ENCODE measurements at regions not wholly inside any gene's neighbourhood (a gene's known extent, or its start where the extent isn't known, plus 50 kb on each side); places are given as distances from the start of the nearest gene placed in this dataset.

DNA sequence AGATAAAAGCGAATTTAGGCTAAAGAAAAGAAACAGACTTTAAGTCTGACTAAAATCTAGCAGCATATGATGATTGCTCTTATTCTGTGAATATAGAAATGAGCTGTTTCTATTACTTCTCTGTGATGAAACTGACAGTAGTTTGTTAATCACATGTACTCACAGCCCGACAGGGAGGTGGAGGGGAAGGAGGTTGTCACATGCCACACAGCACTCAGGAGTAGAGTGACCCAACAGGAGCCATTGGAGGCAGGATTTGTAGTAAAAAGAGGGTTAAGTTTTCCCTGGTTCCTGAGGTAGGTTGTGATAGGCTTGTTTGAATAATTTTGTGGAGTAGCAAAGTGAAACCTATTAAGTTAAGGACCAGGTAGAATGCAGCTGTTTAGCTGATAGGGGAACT is 495.9 kb downstream of the CENPC start:
- Histone ChIP-seq H3K79me2 (ENCODE audit: control insufficient read depth, insufficient read depth, low read length) (no peaks in the 10 kb centered on the region), H3K4me2 (ENCODE audit: extremely low read depth, insufficient read depth, low read length) (no peak overlapping the region), H3K27ac (ENCODE audit: insufficient read depth, low read length) (no peak overlapping the region), H3K9ac (ENCODE audit: insufficient read depth, low read length) (no peak overlapping the region), H3K27me3 (ENCODE audit: control insufficient read depth, insufficient read depth, low read length) (no peaks in the 10 kb centered on the region), H4K20me1 (ENCODE audit: control insufficient read depth, extremely low read depth, insufficient read depth, low read length) (no peaks in the 10 kb centered on the region), H3K36me3 (ENCODE audit: control insufficient read depth, insufficient read depth, low read length) (no peaks in the 10 kb centered on the region), H2AFZ (ENCODE audit: low read length) (no peak overlapping the region), H3K4me3 (replicated peaks in 1 of 4; ENCODE audit: control extremely low read depth in 1 of 4, insufficient read depth in 1 of 4, low read depth in 3 of 4, low read length in 4 of 4) (no peak overlapping the region), H3K4me1 (ENCODE audit: control insufficient read depth, extremely low read depth, insufficient read depth, low read length) (no peaks in the 10 kb centered on the region), H3K9me3 (ENCODE audit: control insufficient read depth, insufficient read depth, low read depth, low read length) (no peaks in the 10 kb centered on the region)
- DNase-seq (ENCODE audit: low read depth in 2 of 2) = no peak
- TF ChIP-seq EZH2 (IDR thresholded peaks at IDR 0.05; ENCODE audit: low read length, missing control alignments) = no peak
- TF ChIP-seq CTCF (conservative IDR thresholded peaks at IDR 0.05 in 1 of 2, IDR thresholded peaks at IDR 0.05 in 1 of 2; ENCODE audit: low read depth in 1 of 2, low read length in 2 of 2) = no peak

GRCh38 chr4:67048530-67048929 is 496.8 kb downstream of the CENPC start:
- TF ChIP-seq EZH2 (IDR thresholded peaks at IDR 0.05; ENCODE audit: low read length, missing control alignments) = no peak
- no peak for TF ChIP-seq CTCF (conservative IDR thresholded peaks at IDR 0.05 in 1 of 2, IDR thresholded peaks at IDR 0.05 in 1 of 2; ENCODE audit: low read depth in 1 of 2, low read length in 2 of 2)
- H3K9me3 ChIP-seq (ENCODE audit: control insufficient read depth, insufficient read depth, low read depth, low read length) = no peaks in the 10 kb centered on the region
- no peaks in the 10 kb centered on the region for H3K79me2 ChIP-seq (ENCODE audit: control insufficient read depth, insufficient read depth, low read length)
- no peak overlapping the region for H3K27ac ChIP-seq (ENCODE audit: insufficient read depth, low read length)
- H3K27me3 ChIP-seq (ENCODE audit: control insufficient read depth, insufficient read depth, low read length) = no peaks in the 10 kb centered on the region
- H2AFZ ChIP-seq (ENCODE audit: low read length) = no peak overlapping the region
- H3K4me3 ChIP-seq (replicated peaks in 1 of 4; ENCODE audit: control extremely low read depth in 1 of 4, insufficient read depth in 1 of 4, low read depth in 3 of 4, low read length in 4 of 4) = no peak overlapping the region
- no peaks in the 10 kb centered on the region for H4K20me1 ChIP-seq (ENCODE audit: control insufficient read depth, extremely low read depth, insufficient read depth, low read length)
- DNase-seq (ENCODE audit: low read depth in 2 of 2) = no peak
- no peak overlapping the region for H3K4me2 ChIP-seq (ENCODE audit: extremely low read depth, insufficient read depth, low read length)
- no peaks in the 10 kb centered on the region for H3K36me3 ChIP-seq (ENCODE audit: control insufficient read depth, insufficient read depth, low read length)
- H3K4me1 ChIP-seq (ENCODE audit: control insufficient read depth, extremely low read depth, insufficient read depth, low read length) = no peaks in the 10 kb centered on the region
- no peak overlapping the region for H3K9ac ChIP-seq (ENCODE audit: insufficient read depth, low read length)

GRCh38 chr4:67040315-67040714 is 505.0 kb downstream of the CENPC start:
- TF ChIP-seq CTCF (conservative IDR thresholded peaks at IDR 0.05 in 1 of 2, IDR thresholded peaks at IDR 0.05 in 1 of 2; ENCODE audit: low read depth in 1 of 2, low read length in 2 of 2) = no peak
- no peak for TF ChIP-seq EZH2 (IDR thresholded peaks at IDR 0.05; ENCODE audit: low read length, missing control alignments)
- Histone ChIP-seq H3K9ac (ENCODE audit: insufficient read depth, low read length) (no peak overlapping the region), H3K27ac (ENCODE audit: insufficient read depth, low read length) (no peak overlapping the region)

More at GRCh38 chr4:67040315-67040714, 505.0 kb downstream of the CENPC start:
- Histone ChIP-seq H3K4me2 (ENCODE audit: extremely low read depth, insufficient read depth, low read length) (no peak overlapping the region), H3K79me2 (ENCODE audit: control insufficient read depth, insufficient read depth, low read length) (no peaks in the 10 kb centered on the region), H3K9me3 (ENCODE audit: control insufficient read depth, insufficient read depth, low read depth, low read length) (no peaks in the 10 kb centered on the region), H3K4me3 (replicated peaks in 1 of 4; ENCODE audit: control extremely low read depth in 1 of 4, insufficient read depth in 1 of 4, low read depth in 3 of 4, low read length in 4 of 4) (no peak overlapping the region), H3K36me3 (ENCODE audit: control insufficient read depth, insufficient read depth, low read length) (no peaks in the 10 kb centered on the region), H3K27me3 (ENCODE audit: control insufficient read depth, insufficient read depth, low read length) (no peaks in the 10 kb centered on the region), H4K20me1 (ENCODE audit: control insufficient read depth, extremely low read depth, insufficient read depth, low read length) (no peaks in the 10 kb centered on the region), H3K4me1 (ENCODE audit: control insufficient read depth, extremely low read depth, insufficient read depth, low read length) (no peaks in the 10 kb centered on the region), H2AFZ (ENCODE audit: low read length) (no peak overlapping the region)
- no peak for DNase-seq (ENCODE audit: low read depth in 2 of 2)
